Mammary epithelial cell (primary cell): ENCODE measurements at regions not wholly inside any gene's neighbourhood (a gene's known extent, or its start where the extent isn't known, plus 50 kb on each side); places are given as distances from the start of the nearest gene placed in this dataset.

Experiments
- CTCF ChIP-seq, 2 donors: IDR thresholded peaks in 1 of 2; conservative IDR thresholded peaks in 1 of 2; 2 replicates each; pipeline ENCODE4 v1.5.1; 2011 to 2012; ENCODE audit warnings: inconsistent platforms in 2 of 2, low read length in 2 of 2, mild to moderate bottlenecking in 2 of 2, control low read depth in 1 of 2, low read depth in 1 of 2; ENCODE audit not compliant: insufficient read depth in 1 of 2; ENCODE audit errors: extremely low read depth in 1 of 2
- EZH2 ChIP-seq: IDR thresholded peaks from 2 replicates; pipeline ENCODE4 v1.6.1; 2012; ENCODE audit warnings: low read length, inconsistent platforms, borderline replicate concordance

DNA sequence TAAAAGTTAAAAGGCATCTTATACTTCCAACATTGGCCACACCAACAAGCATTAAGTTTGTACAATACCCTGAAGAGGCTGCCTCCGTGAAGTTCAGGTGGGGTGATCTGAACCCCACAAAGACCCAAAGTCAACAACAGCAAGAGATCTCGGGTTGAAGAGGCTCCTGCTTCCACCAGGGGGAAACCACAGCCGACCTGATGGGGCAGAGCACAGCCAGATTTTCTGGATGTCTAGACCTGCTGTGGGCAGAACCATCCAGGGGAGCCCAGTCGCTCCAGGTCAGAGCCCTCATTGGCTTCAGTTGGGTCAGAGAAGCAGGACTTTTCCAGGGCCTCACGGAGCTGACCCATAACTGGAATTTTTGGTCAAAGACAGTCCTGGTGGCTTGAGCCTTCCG, 66.5 kb upstream of the ACKR3 start:
- peak in 1 of 2 donors; percentile 8 for TF ChIP-seq CTCF (conservative IDR thresholded peaks at IDR 0.05 in 1 of 2, IDR thresholded peaks at IDR 0.05 in 1 of 2; ENCODE audit: extremely low read depth in 1 of 2, insufficient read depth in 1 of 2, low read depth in 1 of 2, low read length in 2 of 2)
- no peak for TF ChIP-seq EZH2
